ENCODE measurements at regions not wholly inside any gene's neighbourhood (a gene's known extent, or its start where the extent isn't known, plus 50 kb on each side); places are given as distances from the start of the nearest gene placed in this dataset.

DNA sequence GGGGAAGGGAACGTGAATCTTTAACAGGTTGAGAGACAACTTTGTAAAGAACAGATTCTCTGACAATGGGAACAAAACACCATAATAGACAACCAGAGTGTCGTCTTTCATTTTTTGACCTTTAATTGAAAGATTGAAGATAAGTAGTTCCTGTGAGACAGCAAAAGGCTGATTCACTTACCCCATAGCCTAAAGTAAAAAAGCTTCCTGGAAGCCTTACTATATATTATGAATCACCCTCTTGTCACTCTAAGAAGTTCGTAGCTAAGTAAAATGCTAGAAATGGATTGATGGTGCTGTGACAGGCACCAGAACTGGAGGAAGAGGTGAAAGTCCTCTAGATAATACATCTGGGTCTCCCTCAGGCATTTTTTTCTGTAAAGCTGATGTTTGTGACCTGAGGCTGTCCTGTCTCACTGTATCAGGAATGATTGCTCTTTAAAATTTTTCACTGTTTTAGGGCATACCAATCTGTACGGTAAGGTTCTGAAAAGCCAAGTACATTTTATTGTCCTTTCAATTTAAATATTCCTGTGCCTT lies 824.6 kb upstream of the SEMA6D start:
- WGBS, 2 experiments (ENCODE audit: extremely low coverage in 1 of 2, insufficient coverage in 1 of 2, insufficient read length in 1 of 2, insufficient replicate concordance in 2 of 2, low coverage in 1 of 2, low lambda C conversion rate in 2 of 2, missing lambda C conversion rate in 1 of 2), result 92% methylated on average over 4 of the region's 4 CpGs; no CpG with 5 or more reads in 1 of the 2 experiments
- ChIA-PET POLR2A (ENCODE audit: partially characterized antibody) (no interaction called here), CTCF (ENCODE audit: partially characterized antibody) (no interaction called here)
- H3K4me2 ChIP-seq (ENCODE audit: insufficient read depth in 1 of 2, low read depth in 2 of 2, low read length in 2 of 2), result no peak overlapping the region
- no peaks in the 10 kb centered on the region for H3K36me3 ChIP-seq (ENCODE audit: control insufficient read depth in 2 of 4, insufficient read depth in 4 of 4, low read length in 3 of 4)
- no peak overlapping the region for H4K91ac ChIP-seq (replicated peaks; ENCODE audit: insufficient read length, low read length)
- H2AK5ac ChIP-seq (ENCODE audit: low read depth, low read length), result no peak overlapping the region
- H3K27ac ChIP-seq (ENCODE audit: low read depth, low read length), result no peak overlapping the region
- H3K4me1 ChIP-seq (replicated peaks in 1 of 4; ENCODE audit: control insufficient read depth in 3 of 4, insufficient read depth in 4 of 4, low read length in 3 of 4), result no peaks in the 10 kb centered on the region
- no peaks in the 10 kb centered on the region for H3K9me3 ChIP-seq (ENCODE audit: insufficient read depth in 2 of 2, low read depth in 1 of 2, low read length in 1 of 2)
- no peaks in the 10 kb centered on the region for H3K27me3 ChIP-seq (replicated peaks in 1 of 4; ENCODE audit: control insufficient read depth in 3 of 4, extremely low read depth in 1 of 4, insufficient read depth in 3 of 4, low read length in 3 of 4)
- H2BK12ac ChIP-seq (ENCODE audit: low read depth, low read length), result no peak overlapping the region
- H2BK120ac ChIP-seq (replicated peaks; ENCODE audit: low read depth, low read length), result no peak overlapping the region
- FAIRE-seq, result no peak
- no peak overlapping the region for H3K9ac ChIP-seq (replicated peaks in 1 of 4; ENCODE audit: extremely low read depth in 1 of 4, low read depth in 3 of 4, low read length in 3 of 4)
- no peak overlapping the region for H4K8ac ChIP-seq (ENCODE audit: extremely low read depth, insufficient read depth, low read length)
- no peak overlapping the region for H3K4me3 ChIP-seq (ENCODE audit: extremely low read depth in 1 of 4, insufficient read depth in 2 of 4, low read depth in 3 of 4, low read length in 4 of 4)
- H3K4ac ChIP-seq (replicated peaks; ENCODE audit: insufficient read length, low read depth, low read length), result no peak overlapping the region
- H2BK5ac ChIP-seq (ENCODE audit: low read depth, low read length), result no peak overlapping the region
- H2BK20ac ChIP-seq (ENCODE audit: low read length), result no peak overlapping the region
- no peaks in the 10 kb centered on the region for H3K79me2 ChIP-seq (ENCODE audit: control insufficient read depth in 1 of 2, insufficient read depth in 2 of 2, low read length in 2 of 2)
- no peak overlapping the region for H3K23ac ChIP-seq (ENCODE audit: insufficient read length)
- no peaks in the 10 kb centered on the region for H4K20me1 ChIP-seq (replicated peaks in 1 of 2; ENCODE audit: control insufficient read depth in 1 of 2, insufficient read depth in 2 of 2, low read length in 2 of 2)
- no peak overlapping the region for H3K14ac ChIP-seq (ENCODE audit: insufficient read length)
- H3K18ac ChIP-seq (ENCODE audit: extremely low read depth, low read length), result no peak overlapping the region
- H3K23me2 ChIP-seq (ENCODE audit: low read depth, low read length), result no peaks in the 10 kb centered on the region
- no peak overlapping the region for H2AFZ ChIP-seq (ENCODE audit: low read length)
- no peak for DNase-seq (ENCODE audit: low read depth in 1 of 2, low spot score in 2 of 2)
- no peak overlapping the region for H3K56ac ChIP-seq (replicated peaks; ENCODE audit: insufficient read length, low read depth, low read length)
- H3K79me1 ChIP-seq (ENCODE audit: low read depth, low read length), result no peaks in the 10 kb centered on the region
- TF ChIP-seq BCL11A (IDR thresholded peaks at IDR 0.05; ENCODE audit: low read depth in 2 of 2, low read length in 2 of 2) (no peak), TAF7 (optimal IDR thresholded peaks at IDR 0.05; ENCODE audit: borderline replicate concordance, low read depth, low read length) (no peak), ZNF274 (IDR thresholded peaks at IDR 0.05; ENCODE audit: borderline replicate concordance, extremely low read depth, low read length) (no peak), SP2 (IDR thresholded peaks at IDR 0.05; ENCODE audit: low read length) (no peak), RFX5 (IDR thresholded peaks at IDR 0.05; ENCODE audit: borderline replicate concordance, low read depth, low read length) (no peak), SIN3A (conservative IDR thresholded peaks at IDR 0.05 in 1 of 2, IDR thresholded peaks at IDR 0.05 in 1 of 2; ENCODE audit: low read depth in 1 of 2, low read length in 2 of 2) (no peak), CHD2 (IDR thresholded peaks at IDR 0.05; ENCODE audit: low read length) (no peak), RXRA (IDR thresholded peaks at IDR 0.05; ENCODE audit: insufficient read depth, low read depth, low read length) (no peak), NANOG (IDR thresholded peaks at IDR 0.05; ENCODE audit: insufficient read depth, low read depth, low read length, poor library complexity, severe bottlenecking) (no peak), SUZ12 (IDR thresholded peaks at IDR 0.05; ENCODE audit: low read length) (no peak), CTBP2 (IDR thresholded peaks at IDR 0.05; ENCODE audit: borderline replicate concordance, insufficient read depth, insufficient read length, low read length) (no peak), CHD1 (IDR thresholded peaks at IDR 0.05; ENCODE audit: low read depth, low read length) (no peak), BACH1 (IDR thresholded peaks at IDR 0.05; ENCODE audit: low read length) (no peak), POLR2AphosphoS5 (IDR thresholded peaks at IDR 0.05; ENCODE audit: low read depth, low read length) (no peak)
- no peak overlapping the region for H4K5ac ChIP-seq (ENCODE audit: insufficient read length, low read depth, low read length)
- H2BK15ac ChIP-seq (ENCODE audit: low read length), result no peak overlapping the region

Data from H1 (cell line).